GM12892 (cell line): ENCODE measurements at regions not wholly inside any gene's neighbourhood (a gene's known extent, or its start where the extent isn't known, plus 50 kb on each side); places are given as distances from the start of the nearest gene placed in this dataset.
"Not testable (repeated sequence)": the region's sequence is repeated elsewhere in the genome, so short reads cannot be mapped to it uniquely, and the experiment has no call there.

Source experiments
- DNase-seq: peaks from one replicate; pipeline ENCODE4 v3.0.0; 2011; ENCODE audit not compliant: insufficient read length
- FAIRE-seq: peaks from 2 replicates; lab custom pipeline; 2011; peaks lifted over from hg19 to GRCh38; lab: Jason Lieb, UNC
- POLR2A ChIP-seq: IDR thresholded peaks from 2 replicates; pipeline ENCODE4 v1.6.1; 2011; ENCODE audit warnings: low read depth, low read length, control low read depth
- POLR2AphosphoS5 ChIP-seq: IDR thresholded peaks from 2 replicates; pipeline ENCODE4 v1.6.1; 2011; ENCODE audit warnings: low read depth, low read length, control low read depth
- TAF1 ChIP-seq: IDR thresholded peaks from 2 replicates; pipeline ENCODE4 v1.6.1; 2011; ENCODE audit warnings: low read depth, mild to moderate bottlenecking, control low read depth, low read length, borderline replicate concordance

DNA sequence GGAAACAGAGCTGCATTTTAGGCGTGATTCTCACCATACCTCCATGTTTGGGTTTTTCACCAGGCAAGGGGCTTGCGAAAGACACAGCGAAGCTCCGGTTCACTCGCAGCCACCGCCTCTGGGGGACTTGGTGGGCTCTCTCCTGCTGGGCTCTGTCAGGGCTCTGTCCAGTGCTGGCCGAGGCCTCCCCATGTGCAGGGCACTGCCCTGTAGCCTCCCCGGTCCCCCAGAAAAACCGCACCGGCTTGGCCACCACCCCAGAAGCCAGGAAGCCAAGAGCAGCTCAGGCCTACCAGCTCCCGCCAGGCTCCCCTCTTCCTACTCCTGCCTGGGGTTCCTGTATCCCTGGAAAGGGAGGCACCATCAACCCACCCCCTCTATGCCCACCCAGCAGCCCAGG, 151.5 kb downstream of the CTTN start:
- no peak for FAIRE-seq
- TF ChIP-seq POLR2A: no peak
- no peak for TF ChIP-seq POLR2AphosphoS5
- no peak for TF ChIP-seq TAF1
- no peak for DNase-seq

GRCh38 chr11:70550456-70551195, 152.3 kb downstream of the CTTN start:
- FAIRE-seq (no peak), DNase-seq (no peak)
- TF ChIP-seq TAF1: no peak

DNA sequence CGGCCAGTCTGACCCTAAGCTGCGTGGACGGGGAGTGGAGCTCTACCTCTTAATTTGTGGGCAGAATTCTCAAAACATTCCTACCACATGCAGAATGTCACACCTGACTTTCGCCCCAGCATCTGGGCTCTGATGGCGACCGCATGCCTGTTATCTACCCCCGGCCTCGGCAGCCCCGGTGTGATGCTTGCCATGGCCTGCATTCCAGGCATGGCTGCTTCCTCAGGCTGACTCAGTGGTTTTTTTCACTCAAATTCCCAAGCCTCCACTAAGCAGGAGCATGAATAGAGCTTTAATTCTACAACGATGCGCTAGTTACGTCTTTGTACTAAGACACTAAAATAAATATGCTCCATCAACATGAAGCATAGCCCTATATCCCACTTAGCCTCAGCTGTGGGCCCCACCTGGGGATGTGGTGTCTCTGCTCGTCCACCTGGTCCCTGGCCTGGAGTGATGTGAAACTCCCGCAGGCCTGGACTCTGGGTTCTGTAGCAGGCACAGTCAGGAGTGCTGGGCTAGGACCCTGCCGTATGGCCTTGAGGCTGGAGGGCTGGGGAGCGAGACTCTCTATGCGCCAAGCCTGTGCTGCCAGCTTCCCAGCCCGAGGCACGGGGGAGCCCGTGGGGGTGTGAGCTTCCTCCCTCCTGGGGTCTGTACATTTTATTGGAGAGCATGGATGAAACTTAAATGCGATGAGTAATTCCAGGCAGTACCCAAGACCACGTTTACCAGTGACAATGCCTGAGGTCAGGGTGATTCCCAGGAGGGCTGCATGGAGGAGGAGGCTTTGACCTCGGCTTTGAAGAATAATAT, 153.2 kb downstream of the CTTN start:
- TF ChIP-seq POLR2A (no peak), TAF1 (no peak), POLR2AphosphoS5 (no peak)
- no peak for DNase-seq

GRCh38 chr11:70552167-70553150, 154.1 kb downstream of the CTTN start:
- no peak for TF ChIP-seq POLR2AphosphoS5
- no peak for TF ChIP-seq POLR2A
- no peak for TF ChIP-seq TAF1
- FAIRE-seq (no peak), DNase-seq (no peak)

More for the DNA sequence above, 153.2 kb downstream of the CTTN start:
- no peak for FAIRE-seq

DNA sequence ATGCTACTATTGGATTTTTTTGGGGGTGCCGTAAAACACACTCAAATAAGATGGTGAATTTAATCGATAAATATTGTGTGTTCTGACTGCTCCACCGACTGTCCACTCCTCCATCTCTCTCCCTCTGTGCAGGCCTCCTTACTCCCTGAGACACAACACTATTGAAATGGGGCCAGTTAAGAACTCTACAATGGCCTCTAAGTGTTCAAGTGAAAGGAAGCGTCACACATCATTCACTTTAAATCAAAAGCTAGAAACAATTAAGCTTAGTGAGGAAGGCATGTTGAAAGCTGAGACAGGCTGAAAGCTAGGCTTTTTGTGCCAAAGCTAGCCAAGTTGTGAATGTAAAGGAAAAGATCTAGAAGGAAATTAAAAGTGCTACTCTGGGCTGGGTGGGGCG, 156.7 kb downstream of the CTTN start:
- no peak for FAIRE-seq
- no peak for TF ChIP-seq TAF1
- TF ChIP-seq POLR2AphosphoS5: no peak
- no peak for TF ChIP-seq POLR2A
- no peak for DNase-seq

GRCh38 chr11:70556884-70557741, 158.8 kb downstream of the CTTN start:
- TF ChIP-seq POLR2A: no peak
- TF ChIP-seq TAF1: no peak
- TF ChIP-seq POLR2AphosphoS5: no peak
- no peak for FAIRE-seq
- no peak for DNase-seq

DNA sequence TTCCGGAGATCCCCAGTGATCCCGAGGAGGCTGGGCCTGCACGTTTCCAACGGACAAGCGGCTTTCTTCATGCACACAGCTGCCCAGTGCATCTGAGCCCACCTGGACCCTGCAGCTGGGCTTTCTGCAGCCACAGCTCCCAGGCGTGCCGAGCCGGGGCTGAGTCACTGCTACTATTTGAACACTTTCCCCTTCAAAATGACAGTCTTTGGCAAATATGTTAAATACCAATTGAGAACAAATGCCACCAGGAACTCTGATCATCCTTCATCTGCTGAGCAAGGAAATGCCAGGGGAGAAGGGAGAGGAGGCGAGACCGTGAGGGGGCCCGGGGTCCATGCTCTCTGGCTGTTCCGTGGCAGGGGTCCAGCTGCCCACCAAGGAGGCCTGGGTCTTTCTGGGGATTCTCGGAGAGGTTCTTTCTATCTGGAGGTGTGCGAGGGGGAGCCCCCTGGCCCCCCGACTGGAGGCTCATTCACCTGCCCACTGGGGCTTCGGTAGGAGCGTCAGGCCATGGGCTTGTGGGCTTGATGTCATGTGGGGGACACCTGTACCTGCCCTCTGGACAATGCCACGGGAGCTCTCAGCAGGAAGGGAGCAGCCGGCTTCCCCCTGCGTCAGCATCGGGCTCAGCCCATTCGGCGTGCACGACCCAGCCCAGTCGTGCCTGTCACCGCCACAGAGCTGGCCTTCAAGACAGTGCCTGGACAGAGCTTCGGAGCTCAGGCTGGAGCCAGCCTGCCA, 159.6 kb downstream of the CTTN start:
- no peak for TF ChIP-seq POLR2A
- no peak for TF ChIP-seq POLR2AphosphoS5
- TF ChIP-seq TAF1: no peak
- FAIRE-seq (no peak), DNase-seq (no peak)

- TF ChIP-seq POLR2AphosphoS5: no peak
- no peak for TF ChIP-seq TAF1
- TF ChIP-seq POLR2A: no peak
- FAIRE-seq (no peak), DNase-seq (no peak)
Observed at GRCh38 chr11:70558681-70559080, 160.4 kb downstream of the CTTN start.

DNA sequence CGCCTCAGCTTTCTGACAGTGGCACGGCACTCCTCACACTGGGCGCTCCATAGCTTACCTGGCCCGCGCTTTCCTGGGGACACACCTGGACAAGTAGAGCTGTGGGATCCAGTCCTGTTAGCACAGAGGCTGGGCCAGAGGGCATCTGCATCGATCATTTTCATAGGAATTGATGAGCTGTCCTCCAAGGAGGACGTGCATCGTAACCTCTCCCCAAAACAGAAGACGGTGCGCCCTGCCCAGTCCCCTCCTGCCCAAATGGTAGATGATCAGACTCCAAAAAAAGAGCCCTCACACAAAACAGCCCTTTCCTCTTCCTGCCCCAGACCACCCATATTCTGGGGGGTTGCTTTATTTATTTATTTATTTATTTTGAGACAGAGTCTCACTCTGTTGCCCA, 161.2 kb downstream of the CTTN start:
- DNase-seq: no peak
- TF ChIP-seq POLR2AphosphoS5: no peak
- no peak for TF ChIP-seq POLR2A
- TF ChIP-seq TAF1: no peak
- no peak for FAIRE-seq

GRCh38 chr11:70560621-70561020, 162.3 kb downstream of the CTTN start:
- not testable (repeated sequence) for DNase-seq, FAIRE-seq

DNA sequence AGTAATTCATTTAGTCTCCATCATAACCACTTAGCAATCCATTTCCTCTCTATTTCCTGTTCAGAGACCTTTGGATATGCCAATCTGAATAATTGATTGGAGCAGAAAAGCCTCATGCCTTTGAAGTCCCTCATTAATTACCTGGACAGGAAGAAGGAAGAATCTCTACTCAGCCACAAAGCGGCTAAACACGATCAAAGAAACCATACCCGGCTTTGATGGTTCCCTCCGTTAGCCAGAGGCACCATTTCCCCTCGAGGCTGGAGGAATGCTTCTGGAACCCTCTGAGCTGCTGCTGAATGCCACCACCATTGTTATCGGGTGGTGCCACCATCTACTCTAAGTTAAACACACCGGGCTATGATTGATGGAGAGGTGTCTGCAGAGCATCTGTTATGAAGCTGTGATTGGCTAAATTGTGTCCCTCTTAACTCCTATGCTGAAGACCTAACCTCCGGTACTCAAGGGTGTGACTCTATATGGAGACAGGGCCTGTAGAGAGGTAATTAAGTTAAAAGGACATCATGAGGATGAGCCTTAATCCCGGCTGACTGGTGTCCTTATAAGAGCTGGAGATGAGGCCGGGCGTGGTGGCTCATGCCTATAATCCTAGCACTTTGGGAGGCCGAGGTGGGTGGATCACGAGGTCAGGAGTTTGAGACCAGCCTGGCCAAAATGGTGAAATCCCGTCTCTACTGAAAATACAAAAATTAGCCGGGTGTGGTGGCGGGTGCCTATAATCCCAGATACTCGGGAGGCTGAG, 168.6 kb downstream of the CTTN start:
- no peak for TF ChIP-seq POLR2A
- no peak for TF ChIP-seq POLR2AphosphoS5
- TF ChIP-seq TAF1: no peak
- DNase-seq: no peak
- FAIRE-seq: no peak
